Naive B cell (primary cell): ENCODE measurements at regions not wholly inside any gene's neighbourhood (a gene's known extent, or its start where the extent isn't known, plus 50 kb on each side); places are given as distances from the start of the nearest gene placed in this dataset.

Experiments
- ATAC-seq, 2 donors: fragments of 150-1000 bp; cut with Tn5 transposase; 2 replicates each; pipeline ENCODE4 v1.10.0; 2021; ENCODE audit warnings: low read depth in 2 of 2, mild to moderate bottlenecking in 2 of 2, moderate library complexity in 2 of 2
- DNase-seq: peaks from one replicate; pipeline ENCODE4 v3.0.0; 2022
- H3K27ac Mint-ChIP-seq, 6 donors: one replicate each; pipeline ENCODE4 v1.8.0; 2020 to 2022; ENCODE audit warnings: mild to moderate bottlenecking in 6 of 6, mixed read lengths in 6 of 6, moderate library complexity in 5 of 6, inconsistent platforms in 2 of 6
- H3K27me3 Mint-ChIP-seq, 3 donors: one replicate each; pipeline ENCODE4 v1.8.0; 2021 to 2022; ENCODE audit warnings: mixed read lengths in 3 of 3, mild to moderate bottlenecking in 1 of 3
- H3K36me3 Mint-ChIP-seq, 2 donors: one replicate each; pipeline ENCODE4 v1.8.0; 2020 to 2022; ENCODE audit warnings: mixed read lengths in 2 of 2, inconsistent platforms in 1 of 2, mild to moderate bottlenecking in 1 of 2
- H3K4me1 Mint-ChIP-seq, 3 donors: one replicate each; pipeline ENCODE4 v1.8.0; 2020 to 2022; ENCODE audit warnings: mixed read lengths in 3 of 3, inconsistent platforms in 1 of 3, mild to moderate bottlenecking in 1 of 3, moderate library complexity in 1 of 3
- H3K4me3 Mint-ChIP-seq, 8 donors: one replicate each; pipeline ENCODE4 v1.8.0; 2020 to 2022; ENCODE audit warnings: mild to moderate bottlenecking in 8 of 8, mixed read lengths in 8 of 8, moderate library complexity in 8 of 8, inconsistent platforms in 2 of 8
- H3K9me3 Mint-ChIP-seq, 7 donors: one replicate each; pipeline ENCODE4 v1.8.0; 2020 to 2022; ENCODE audit warnings: mixed read lengths in 7 of 7, mild to moderate bottlenecking in 5 of 7, inconsistent platforms in 2 of 7, moderate library complexity in 1 of 7

DNA sequence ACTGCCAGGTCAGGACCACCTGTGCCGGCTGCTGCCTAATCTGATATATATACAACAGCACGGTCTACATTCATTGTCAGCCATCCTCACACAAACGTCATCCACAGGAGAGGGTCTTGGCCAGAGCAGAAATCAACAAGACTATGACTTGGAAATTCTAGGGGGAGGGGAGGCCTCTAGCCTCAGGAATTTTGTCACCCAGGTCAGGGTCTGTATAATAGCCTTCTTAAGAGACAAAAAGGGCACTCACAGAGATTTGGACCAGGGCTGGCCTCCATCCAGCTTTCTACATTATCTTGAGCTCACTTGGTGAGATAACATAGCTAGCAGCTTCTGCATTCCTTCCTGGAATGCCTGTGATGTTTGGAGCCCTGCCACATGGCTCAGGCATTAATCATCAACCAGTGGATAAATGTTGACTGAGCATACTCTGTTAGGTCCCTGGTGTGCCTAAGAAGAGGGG, 50.4 kb upstream of the CTIF start:
- Mint-ChIP-seq H3K36me3 (no peaks in the 10 kb centered on the region), H3K27me3 (peaks cover 7 to 62% (median 49%) of the 10 kb centered on the region in 3 donors), H3K4me3 (no peak overlapping the region), H3K27ac (no peak overlapping the region), H3K9me3 (no peaks in the 10 kb centered on the region), H3K4me1 (peaks cover 0 to 2% (median 2%) of the 10 kb centered on the region in 3 donors)
- DNase-seq (no peak), ATAC-seq (no peak)

DNA sequence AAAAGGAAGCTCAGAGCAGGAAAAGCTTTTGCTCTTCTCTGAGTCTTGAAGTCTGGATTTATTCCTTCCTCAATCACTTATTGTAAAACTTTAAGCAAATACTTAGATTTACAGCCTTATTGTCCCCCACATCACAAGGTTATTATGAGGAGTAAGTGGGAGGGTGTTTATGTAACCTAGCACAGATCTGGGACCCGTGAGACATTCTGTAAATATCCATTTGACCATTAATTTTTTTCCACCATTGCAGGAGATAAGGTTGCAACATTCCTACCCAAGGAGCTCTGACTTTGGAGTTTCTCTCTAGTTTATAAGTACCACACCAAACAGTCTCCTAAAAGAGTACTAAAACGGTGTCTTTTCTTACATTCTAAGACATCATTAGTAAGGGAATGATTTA, 52.1 kb upstream of the CTIF start:
- no peak for ATAC-seq
- no peaks in the 10 kb centered on the region for H3K9me3 Mint-ChIP-seq

DNA sequence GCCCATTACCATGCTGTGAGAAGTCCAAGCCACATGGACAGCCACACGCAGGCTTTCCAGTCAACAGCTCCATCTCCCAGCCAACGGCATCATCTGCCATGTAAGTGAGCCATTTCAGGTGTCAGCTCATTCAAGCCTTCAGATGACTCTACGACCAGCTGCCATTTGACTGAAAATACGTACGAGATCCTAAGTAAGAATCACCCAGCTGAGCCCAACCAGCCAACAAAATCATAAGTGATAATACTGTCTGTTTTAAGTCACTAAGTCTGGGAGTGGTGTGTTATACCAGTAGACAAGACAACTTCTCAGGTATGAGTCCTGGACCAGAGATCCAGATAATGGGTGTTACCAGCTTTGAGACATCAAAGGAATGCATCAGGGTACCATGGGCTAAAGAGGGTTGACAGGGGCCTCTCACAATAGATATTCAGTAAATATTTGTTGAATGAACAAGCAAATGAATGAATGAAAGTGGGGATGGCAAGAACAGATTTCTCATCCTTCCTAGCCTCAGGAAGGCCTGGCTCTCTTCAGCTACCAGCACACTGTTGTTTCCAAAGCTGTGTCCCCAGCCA, 52.9 kb upstream of the CTIF start:
- peaks cover 0 to 53% (median 49%) of the 10 kb centered on the region in 3 donors for H3K27me3 Mint-ChIP-seq
- H3K36me3 Mint-ChIP-seq: no peaks in the 10 kb centered on the region
- H3K9me3 Mint-ChIP-seq: no peaks in the 10 kb centered on the region
- no peak overlapping the region for H3K4me3 Mint-ChIP-seq
- ATAC-seq (no peak), DNase-seq (no peak)
- no peaks in the 10 kb centered on the region for H3K4me1 Mint-ChIP-seq
- no peak overlapping the region for H3K27ac Mint-ChIP-seq

More for the DNA sequence above, 52.1 kb upstream of the CTIF start:
- no peak for DNase-seq
- H3K36me3 Mint-ChIP-seq: no peaks in the 10 kb centered on the region
- H3K4me3 Mint-ChIP-seq: no peak overlapping the region
- H3K4me1 Mint-ChIP-seq: no peaks in the 10 kb centered on the region
- no peak overlapping the region for H3K27ac Mint-ChIP-seq
- peaks cover 5 to 48% (median 41%) of the 10 kb centered on the region in 3 donors for H3K27me3 Mint-ChIP-seq

DNA sequence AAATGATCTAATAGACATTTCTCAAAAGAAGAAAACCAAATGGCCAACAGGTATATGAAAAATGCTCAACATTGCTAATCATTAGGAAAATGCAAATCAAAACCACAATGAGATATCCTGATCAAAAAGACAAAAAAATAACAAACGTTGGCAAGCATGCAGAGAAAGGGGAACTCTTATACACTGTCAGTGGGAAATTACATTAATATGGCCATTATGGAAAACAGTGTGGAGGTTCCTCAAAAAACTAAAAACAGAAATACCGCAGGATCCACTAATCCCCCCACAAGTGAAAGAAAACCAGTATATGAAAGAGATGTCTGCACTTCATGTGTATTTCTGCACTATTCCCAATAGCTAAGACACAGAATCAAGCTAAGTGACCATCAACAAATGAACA, 57.7 kb upstream of the CTIF start:
- no peak for DNase-seq

DNA sequence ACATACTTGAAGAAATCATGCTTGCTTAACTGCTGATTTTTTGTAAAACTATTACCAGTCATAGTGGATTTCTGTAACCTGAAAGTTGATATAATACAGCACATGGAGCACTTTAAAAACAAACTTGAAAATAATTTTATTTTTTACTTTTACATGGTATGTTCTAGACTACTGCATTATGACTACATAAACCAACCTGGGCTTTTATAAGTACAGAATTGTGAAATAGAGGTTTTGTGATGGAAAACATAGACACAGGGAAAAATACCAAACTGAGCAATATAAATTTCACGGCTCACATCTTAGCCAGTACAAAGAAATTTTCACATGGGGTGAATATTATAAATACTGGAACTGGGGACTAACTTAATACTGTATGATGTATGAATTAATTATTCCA, 59.3 kb upstream of the CTIF start:
- Mint-ChIP-seq H3K27ac (no peak overlapping the region), H3K9me3 (no peaks in the 10 kb centered on the region), H3K4me1 (no peaks in the 10 kb centered on the region), H3K4me3 (no peak overlapping the region), H3K27me3 (peaks cover 5 to 22% (median 11%) of the 10 kb centered on the region in 3 donors), H3K36me3 (no peaks in the 10 kb centered on the region)
- ATAC-seq (no peak), DNase-seq (no peak)

More for the DNA sequence above, 57.7 kb upstream of the CTIF start:
- Mint-ChIP-seq H3K9me3 (no peaks in the 10 kb centered on the region), H3K27me3 (peaks cover 0 to 33% (median 20%) of the 10 kb centered on the region in 3 donors), H3K27ac (no peak overlapping the region), H3K4me1 (no peaks in the 10 kb centered on the region), H3K4me3 (no peak overlapping the region), H3K36me3 (no peaks in the 10 kb centered on the region)
- ATAC-seq: no peak

DNA sequence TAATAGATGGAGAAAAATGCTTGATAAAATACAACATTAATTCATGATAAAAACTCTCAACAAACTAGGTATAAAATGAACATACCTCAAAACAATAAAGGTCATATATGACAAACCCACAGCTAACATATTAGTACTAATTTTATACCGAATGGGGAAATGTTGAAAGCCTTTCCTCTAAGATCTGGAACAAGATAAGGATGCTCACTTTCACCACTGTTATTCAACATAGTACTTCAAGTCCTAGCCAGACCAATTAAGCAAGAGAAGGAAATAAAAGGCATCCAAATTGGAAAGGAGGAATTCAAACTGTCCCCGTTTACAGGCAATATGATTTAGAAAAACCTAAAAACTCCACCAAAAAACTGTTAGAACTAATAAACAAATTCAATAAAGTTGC, 61.5 kb upstream of the CTIF start:
- ATAC-seq (no peak), DNase-seq (no peak)
- Mint-ChIP-seq H3K4me1 (no peaks in the 10 kb centered on the region), H3K27me3 (peaks cover 12 to 39% (median 31%) of the 10 kb centered on the region in 3 donors), H3K36me3 (peaks cover 0 to 7% of the 10 kb centered on the region in 2 donors), H3K27ac (peak overlapping the region in 1 of 6 donors; percentile 30), H3K4me3 (no peak overlapping the region), H3K9me3 (peaks cover under 1 to 5% (median 4%) of the 10 kb centered on the region in 7 donors)

DNA sequence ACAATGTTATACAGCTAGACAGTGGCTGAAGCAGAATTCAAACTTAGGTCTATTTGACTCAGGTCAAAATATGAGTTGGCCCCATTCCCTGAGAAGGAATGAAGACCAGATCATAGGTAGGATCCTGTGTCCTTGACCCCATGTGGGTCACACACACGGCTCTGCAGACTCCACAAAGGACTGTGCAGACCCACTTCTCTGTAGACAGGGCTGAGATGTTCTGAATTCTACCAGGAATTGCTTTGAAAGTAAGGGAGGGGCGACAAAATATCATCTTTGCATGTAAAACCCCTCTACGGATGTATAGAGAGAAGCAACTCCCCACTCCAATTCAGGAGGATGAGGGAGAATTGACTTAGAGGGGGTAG, 62.3 kb upstream of the CTIF start:
- peaks cover 4 to 11% (median 8%) of the 10 kb centered on the region in 7 donors for H3K9me3 Mint-ChIP-seq
- H3K36me3 Mint-ChIP-seq: peaks cover 4 to 12% of the 10 kb centered on the region in 2 donors
- DNase-seq: no peak
- no peaks in the 10 kb centered on the region for H3K4me1 Mint-ChIP-seq
- peaks cover 16 to 40% (median 35%) of the 10 kb centered on the region in 3 donors for H3K27me3 Mint-ChIP-seq
- H3K4me3 Mint-ChIP-seq: no peak overlapping the region
- no peak overlapping the region for H3K27ac Mint-ChIP-seq
- ATAC-seq: no peak

DNA sequence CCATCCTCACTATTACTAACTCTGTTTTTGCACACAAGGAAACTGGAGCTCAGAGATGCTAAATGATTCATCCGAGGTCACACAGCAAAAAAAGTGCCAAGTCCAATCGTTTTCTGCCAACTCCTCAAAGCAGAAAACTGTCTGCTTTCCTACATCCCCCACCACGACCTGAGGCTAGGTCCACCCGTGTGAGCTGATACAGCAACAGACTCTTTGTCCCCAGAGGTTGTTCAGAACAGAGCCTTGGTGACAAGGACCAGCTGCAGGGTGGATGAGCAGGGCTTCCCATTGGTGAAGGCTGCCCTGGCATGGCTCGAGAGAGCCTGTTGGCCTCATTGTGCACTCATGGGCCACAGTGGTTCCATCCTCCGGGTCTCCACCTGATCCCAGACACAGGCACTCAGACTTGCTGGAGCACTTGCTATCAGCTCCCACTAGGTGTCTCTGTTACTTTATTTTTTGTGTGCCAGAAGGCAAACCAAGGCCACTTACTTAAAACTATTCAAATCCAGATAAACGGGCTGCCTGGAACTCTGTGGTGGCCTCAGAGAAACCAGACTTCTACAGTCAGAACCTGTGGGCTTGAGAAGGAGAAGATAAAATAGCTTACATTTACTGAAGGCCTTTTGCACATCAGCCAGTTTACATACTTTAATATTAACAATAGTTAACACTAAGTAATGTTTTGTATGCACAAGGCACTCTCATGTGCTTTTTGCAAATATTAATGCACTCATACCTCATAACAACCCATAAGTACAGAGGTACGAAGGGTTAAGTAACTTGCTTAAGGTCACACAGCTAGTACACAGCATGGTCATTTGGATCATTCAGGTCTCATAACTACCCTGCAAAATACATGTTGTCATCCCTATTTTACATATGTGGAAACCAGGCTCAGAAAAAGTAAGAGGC, 62.9 kb upstream of the CTIF start:
- DNase-seq (peak; percentile 15), ATAC-seq (peak in 1 of 2 donors; percentile 16)
- H3K4me1 Mint-ChIP-seq: no peaks in the 10 kb centered on the region
- H3K9me3 Mint-ChIP-seq: peaks cover 4 to 13% (median 8%) of the 10 kb centered on the region in 7 donors
- no peak overlapping the region for H3K27ac Mint-ChIP-seq
- H3K4me3 Mint-ChIP-seq: no peak overlapping the region
- H3K36me3 Mint-ChIP-seq: peaks cover 4 to 12% of the 10 kb centered on the region in 2 donors
- peaks cover 22 to 33% (median 32%) of the 10 kb centered on the region in 3 donors for H3K27me3 Mint-ChIP-seq

DNA sequence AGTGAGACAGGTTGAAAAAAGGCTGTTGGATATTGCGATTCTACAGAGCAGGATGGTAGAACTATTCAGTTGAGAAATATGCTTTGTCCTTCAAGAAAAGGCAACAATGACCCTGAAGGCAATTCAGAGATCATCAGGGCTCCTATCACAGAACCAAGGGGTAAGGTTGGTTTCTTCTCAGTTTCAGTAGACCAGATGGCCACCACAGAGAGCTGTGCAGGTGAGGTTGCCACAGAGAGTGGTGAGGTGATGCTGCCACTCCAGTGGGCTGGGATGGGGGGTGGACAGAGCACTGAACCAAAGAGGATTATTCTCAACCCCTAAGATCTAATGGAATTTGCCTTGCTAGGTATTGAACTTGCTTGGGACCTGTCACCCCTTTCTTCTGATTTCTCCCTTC, 64.6 kb upstream of the ZBTB7C start:
- ATAC-seq: no peak
- peaks cover 4 to 14% (median 8%) of the 10 kb centered on the region in 7 donors for H3K9me3 Mint-ChIP-seq
- H3K27ac Mint-ChIP-seq: no peak overlapping the region

DNA sequence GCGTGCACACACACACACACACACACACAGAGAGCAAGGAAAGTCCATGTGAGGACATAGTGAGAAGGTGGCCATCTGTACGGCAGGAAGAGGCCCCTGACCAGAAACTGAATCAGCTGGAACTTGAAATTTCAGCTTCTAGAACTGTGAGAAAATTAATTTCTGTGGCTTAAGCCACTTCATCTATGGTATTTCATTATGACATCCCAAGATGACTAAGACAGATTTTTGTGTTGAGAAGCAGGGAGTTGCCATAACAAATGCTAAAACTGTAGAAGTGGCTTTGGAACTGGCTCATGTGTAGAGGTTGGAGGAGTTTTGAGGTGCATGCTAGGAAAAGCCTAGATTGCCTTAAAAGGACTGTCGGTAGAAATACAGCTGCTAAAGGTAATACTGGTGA, 63.4 kb upstream of the ZBTB7C start:
- no peak overlapping the region for H3K27ac Mint-ChIP-seq
- peaks cover 4 to 14% (median 8%) of the 10 kb centered on the region in 7 donors for H3K9me3 Mint-ChIP-seq
- H3K27me3 Mint-ChIP-seq: peaks cover 30 to 34% (median 33%) of the 10 kb centered on the region in 3 donors
- no peak for DNase-seq
- no peak for ATAC-seq
- H3K36me3 Mint-ChIP-seq: peaks cover 4 to 12% of the 10 kb centered on the region in 2 donors
- H3K4me3 Mint-ChIP-seq: no peak overlapping the region
- H3K4me1 Mint-ChIP-seq: no peaks in the 10 kb centered on the region

More for the DNA sequence above, 64.6 kb upstream of the ZBTB7C start:
- Mint-ChIP-seq H3K27me3 (peaks cover 27 to 32% (median 28%) of the 10 kb centered on the region in 3 donors), H3K4me3 (no peak overlapping the region), H3K4me1 (no peaks in the 10 kb centered on the region), H3K36me3 (peaks cover 4 to 12% of the 10 kb centered on the region in 2 donors)
- no peak for DNase-seq

DNA sequence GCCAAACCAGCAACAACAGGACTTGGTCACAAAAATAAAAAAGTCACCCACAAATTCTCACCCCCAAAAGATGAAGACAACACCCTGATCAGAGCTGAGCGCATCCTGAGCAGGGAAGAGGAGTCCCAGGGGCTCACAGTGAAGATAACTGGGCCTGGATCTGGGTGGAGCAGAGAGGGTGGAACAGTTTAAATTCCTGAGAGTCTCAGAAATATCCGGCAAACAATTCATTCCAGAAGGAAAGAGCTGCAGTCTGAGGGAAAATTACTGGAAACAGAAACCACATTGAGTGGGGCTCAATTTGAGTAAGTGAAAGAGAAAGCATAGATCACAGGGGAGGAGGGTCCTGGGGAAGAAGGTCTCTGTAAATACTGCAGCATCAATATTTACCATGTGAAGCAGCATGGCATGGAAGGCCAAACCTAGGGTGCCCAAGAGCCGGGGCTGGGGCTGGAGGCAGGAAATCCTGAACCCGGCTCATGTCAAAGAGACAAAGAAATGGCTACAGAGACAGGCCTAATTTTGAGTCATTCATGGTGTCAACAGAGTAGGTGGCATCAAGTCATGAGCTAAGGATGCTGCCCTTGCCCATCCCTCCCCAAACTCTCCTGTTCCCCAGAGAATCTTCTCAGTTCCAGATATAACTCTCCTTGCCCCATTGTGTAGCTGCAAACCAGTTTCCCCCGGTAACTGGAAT, 61.4 kb upstream of the ZBTB7C start:
- no peak overlapping the region for H3K27ac Mint-ChIP-seq
- peaks cover 4 to 12% of the 10 kb centered on the region in 2 donors for H3K36me3 Mint-ChIP-seq
- peaks cover 4 to 14% (median 8%) of the 10 kb centered on the region in 7 donors for H3K9me3 Mint-ChIP-seq
- H3K4me3 Mint-ChIP-seq: peak overlapping the region in 1 of 8 donors; percentile 17
- ATAC-seq: no peak
- H3K4me1 Mint-ChIP-seq: no peaks in the 10 kb centered on the region
- peaks cover 31 to 43% (median 33%) of the 10 kb centered on the region in 3 donors for H3K27me3 Mint-ChIP-seq
- no peak for DNase-seq

DNA sequence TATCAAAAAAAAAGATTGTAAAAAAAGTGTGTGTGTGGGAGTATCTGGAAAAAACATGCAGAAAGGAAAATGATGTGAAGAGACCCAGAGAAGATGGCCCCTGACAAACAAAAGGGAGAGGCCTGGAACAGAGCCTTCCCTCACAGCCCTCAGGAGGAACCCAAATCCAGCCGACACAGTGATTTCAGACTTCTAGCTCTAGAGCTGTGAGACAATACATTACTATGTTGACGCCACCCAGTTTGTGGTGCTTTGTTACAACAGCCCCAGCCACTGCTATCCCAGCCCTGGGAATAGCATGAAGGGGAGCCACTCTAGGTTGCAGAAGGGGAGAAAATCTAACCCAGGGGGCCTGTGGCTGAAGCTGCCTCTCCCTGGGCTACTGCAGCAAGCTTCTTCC, 59.0 kb upstream of the ZBTB7C start:
- H3K9me3 Mint-ChIP-seq: peaks cover 4 to 14% (median 8%) of the 10 kb centered on the region in 7 donors
- peaks cover 37 to 49% (median 46%) of the 10 kb centered on the region in 3 donors for H3K27me3 Mint-ChIP-seq
- DNase-seq (no peak), ATAC-seq (no peak)
- no peaks in the 10 kb centered on the region for H3K4me1 Mint-ChIP-seq
- H3K27ac Mint-ChIP-seq: no peak overlapping the region
- no peak overlapping the region for H3K4me3 Mint-ChIP-seq
- H3K36me3 Mint-ChIP-seq: peaks cover 4 to 12% of the 10 kb centered on the region in 2 donors

DNA sequence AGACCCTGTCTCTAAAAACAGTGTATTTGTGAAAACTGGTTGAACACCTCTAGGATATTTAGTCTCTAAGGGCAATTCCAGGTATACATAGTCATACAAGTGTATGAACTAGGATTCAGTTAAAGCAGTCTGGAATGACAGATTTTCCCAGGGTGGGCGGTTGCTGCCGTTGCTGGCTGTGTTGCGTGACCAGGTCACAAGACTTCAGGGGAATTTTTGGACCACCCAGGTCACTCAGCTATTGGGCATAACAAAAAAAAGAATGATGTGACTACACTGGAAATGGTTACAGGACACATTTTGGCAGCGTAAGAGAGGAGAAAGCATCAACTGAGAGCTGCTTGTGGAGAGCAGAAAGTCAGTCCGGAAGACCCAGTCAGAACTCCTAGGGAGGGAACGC, 58.0 kb upstream of the ZBTB7C start:
- H3K36me3 Mint-ChIP-seq: peaks cover 3 to 4% of the 10 kb centered on the region in 2 donors
- no peak overlapping the region for H3K4me3 Mint-ChIP-seq
- DNase-seq (no peak), ATAC-seq (no peak)
- no peaks in the 10 kb centered on the region for H3K4me1 Mint-ChIP-seq
- peaks cover under 1 to 9% (median 3%) of the 10 kb centered on the region in 7 donors for H3K9me3 Mint-ChIP-seq
- H3K27me3 Mint-ChIP-seq: peaks cover 33 to 45% (median 43%) of the 10 kb centered on the region in 3 donors
- H3K27ac Mint-ChIP-seq: no peak overlapping the region
